H9 (cell line): ENCODE measurements at regions not wholly inside any gene's neighbourhood (a gene's known extent, or its start where the extent isn't known, plus 50 kb on each side); places are given as distances from the start of the nearest gene placed in this dataset.

Experiments used
- DNase-seq: peaks from one replicate; pipeline ENCODE4 v3.0.0-alpha.2; 2017
- H2AFZ ChIP-seq: one replicate; pipeline ENCODE4 v1.6.1; 2013; ENCODE audit warnings: mild to moderate bottlenecking, low read length, control low read depth, moderate library complexity
- H2AK5ac ChIP-seq: 2 replicates; pipeline ENCODE4 v1.6.1; 2013; ENCODE audit warnings: low read length, control low read depth, mixed read lengths; ENCODE audit not compliant: insufficient read length
- H2BK120ac ChIP-seq: one replicate; pipeline ENCODE4 v1.6.1; 2013; ENCODE audit warnings: low read depth, mild to moderate bottlenecking, low read length, control low read depth, inconsistent platforms; ENCODE audit not compliant: poor library complexity, severe bottlenecking
- H2BK12ac ChIP-seq: 2 replicates; pipeline ENCODE4 v1.6.1; 2013; ENCODE audit warnings: low read length, control low read depth, mixed read lengths, low read depth; ENCODE audit not compliant: insufficient read length
- H2BK15ac ChIP-seq: 2 replicates; pipeline ENCODE4 v1.6.1; 2013; ENCODE audit warnings: low read depth, low read length, control low read depth
- H2BK20ac ChIP-seq: one replicate; pipeline ENCODE4 v1.6.1; 2013; ENCODE audit warnings: low read depth, mild to moderate bottlenecking, low read length, control low read depth, inconsistent platforms; ENCODE audit not compliant: poor library complexity, severe bottlenecking
- H2BK5ac ChIP-seq: 2 replicates; pipeline ENCODE4 v1.6.1; 2013; ENCODE audit warnings: low read length, control low read depth, mixed read lengths; ENCODE audit not compliant: insufficient read length
- H3K14ac ChIP-seq: 2 replicates; pipeline ENCODE4 v1.6.1; 2013; ENCODE audit warnings: low read length, control low read depth; ENCODE audit not compliant: insufficient read depth
- H3K18ac ChIP-seq: 2 replicates; pipeline ENCODE4 v1.6.1; 2013; ENCODE audit warnings: low read depth, mild to moderate bottlenecking, mixed read lengths, low read length, control low read depth; ENCODE audit not compliant: insufficient read length
- H3K23ac ChIP-seq: 2 replicates; pipeline ENCODE4 v1.6.1; 2013; ENCODE audit warnings: low read length, control low read depth, mixed read lengths, low read depth; ENCODE audit not compliant: insufficient read length
- H3K23me2 ChIP-seq: 2 replicates; pipeline ENCODE4 v1.6.1; 2013; ENCODE audit warnings: low read depth, mild to moderate bottlenecking, mixed read lengths, low read length, control low read depth; ENCODE audit not compliant: insufficient read length, poor library complexity, severe bottlenecking
- H3K27ac ChIP-seq: 2 replicates; pipeline ENCODE4 v1.5.1; 2013; ENCODE audit warnings: low read length, control low read depth, mixed read lengths, low read depth; ENCODE audit not compliant: insufficient read length
- H3K27me3 ChIP-seq: 2 replicates; pipeline ENCODE4 v1.6.1; 2013; ENCODE audit warnings: low read length, control low read depth, inconsistent platforms; ENCODE audit not compliant: insufficient read depth
- H3K4ac ChIP-seq: 2 replicates; pipeline ENCODE4 v1.6.1; 2013; ENCODE audit warnings: low read depth, mild to moderate bottlenecking, control low read depth, inconsistent platforms, low read length, moderate library complexity
- H3K4me1 ChIP-seq: 2 replicates; pipeline ENCODE4 v1.6.1; 2013; ENCODE audit warnings: low read length, control low read depth, inconsistent platforms; ENCODE audit not compliant: insufficient read depth
- H3K4me2 ChIP-seq: 2 replicates; pipeline ENCODE4 v1.6.1; 2013; ENCODE audit warnings: low read length, control low read depth, mixed read lengths; ENCODE audit not compliant: insufficient read length, insufficient read depth
- H3K56ac ChIP-seq: 2 replicates; pipeline ENCODE4 v1.6.1; 2013; ENCODE audit warnings: low read depth, mild to moderate bottlenecking, mixed read lengths, low read length, control low read depth; ENCODE audit not compliant: insufficient read length
- H3K79me1 ChIP-seq: 2 replicates; pipeline ENCODE4 v1.6.1; 2013; ENCODE audit warnings: low read depth, mild to moderate bottlenecking, moderate library complexity, low read length, control low read depth, inconsistent platforms; ENCODE audit not compliant: insufficient read depth, poor library complexity, severe bottlenecking
- H3K79me2 ChIP-seq: 2 replicates; pipeline ENCODE4 v1.6.1; 2013; ENCODE audit warnings: low read length, control low read depth, inconsistent platforms; ENCODE audit not compliant: insufficient read depth
- H3K9ac ChIP-seq: 2 replicates; pipeline ENCODE4 v1.6.1; 2013; ENCODE audit warnings: low read length, control low read depth, mixed read lengths; ENCODE audit not compliant: insufficient read length; ENCODE audit errors: extremely low read depth
- H3K9me3 ChIP-seq: one replicate; pipeline ENCODE4 v1.6.1; 2013; ENCODE audit warnings: low read depth, low read length, inconsistent platforms; ENCODE audit not compliant: control insufficient read depth
- H3T11ph ChIP-seq: one replicate; pipeline ENCODE4 v1.6.1; 2013; ENCODE audit warnings: mild to moderate bottlenecking, low read length, control low read depth, inconsistent platforms
- H4K20me1 ChIP-seq: one replicate; pipeline ENCODE4 v1.6.1; 2013; ENCODE audit not compliant: control insufficient read depth, insufficient read length, insufficient read depth
- H4K5ac ChIP-seq: 2 replicates; pipeline ENCODE4 v1.6.1; 2013; ENCODE audit warnings: low read depth, mild to moderate bottlenecking, mixed read lengths, low read length, control low read depth; ENCODE audit not compliant: insufficient read length
- H4K8ac ChIP-seq: replicated peaks from 2 replicates; pipeline ENCODE4 v1.6.1; 2013; ENCODE audit warnings: low read length, control low read depth, mixed read lengths, low read depth; ENCODE audit not compliant: insufficient read length
- H4K91ac ChIP-seq: 2 replicates; pipeline ENCODE4 v1.6.1; 2013; ENCODE audit warnings: low read depth, mild to moderate bottlenecking, moderate library complexity, mixed read lengths, low read length, control low read depth; ENCODE audit not compliant: insufficient read length
- H3K27ac Mint-ChIP-seq, 3 experiments: 2 replicates in 2 of 3; 3 replicates in 1 of 3; pipeline ENCODE4 v1.8.0; 2020 to 2021; ENCODE audit warnings: mixed read lengths in 3 of 3, mild to moderate bottlenecking in 1 of 3, moderate library complexity in 1 of 3
- H3K27me3 Mint-ChIP-seq: 2 replicates; pipeline ENCODE4 v1.8.0; 2021; ENCODE audit warnings: low read depth, mild to moderate bottlenecking, moderate library complexity, mixed read lengths
- H3K36me3 Mint-ChIP-seq, 3 experiments: 2 replicates in 2 of 3; 3 replicates in 1 of 3; pipeline ENCODE4 v1.8.0; 2020 to 2021; ENCODE audit warnings: low read depth in 3 of 3, mixed read lengths in 3 of 3; ENCODE audit not compliant: insufficient read depth in 1 of 3
- H3K4me1 Mint-ChIP-seq, 2 experiments: 2 replicates each; pipeline ENCODE4 v1.8.0; 2020; ENCODE audit warnings: mixed read lengths in 2 of 2
- H3K4me3 Mint-ChIP-seq, 2 experiments: 2 replicates in 1 of 2; 3 replicates in 1 of 2; pipeline ENCODE4 v1.8.0; 2020 to 2021; ENCODE audit warnings: mild to moderate bottlenecking in 2 of 2, mixed read lengths in 2 of 2, moderate library complexity in 1 of 2
- H3K9me3 Mint-ChIP-seq, 2 experiments: 2 replicates in 1 of 2; 3 replicates in 1 of 2; pipeline ENCODE4 v1.8.0; 2020; ENCODE audit warnings: mild to moderate bottlenecking in 2 of 2, mixed read lengths in 2 of 2, moderate library complexity in 1 of 2
- WGBS: extraction: QIAGEN DNeasy Blood & Tissue Kit; methylation state at CpG from one replicate; pipeline ENCODE4 v1.1.7; 2013; ENCODE audit warnings: missing lambda C conversion rate, low lambda C conversion rate, mixed read lengths; ENCODE audit not compliant: insufficient read length; ENCODE audit errors: extremely low coverage; 5-methylcytosine and 5-hydroxymethylcytosine counted together
- TF ChIP-seq, protein P1 (sequence below): fragments of 200-600 bp; sonication (generic); conservative IDR thresholded peaks from 3 replicates; pipeline ENCODE4 v1.8.0; 2021; ENCODE audit warnings: antibody characterized with exemption, mild to moderate bottlenecking

DNA sequence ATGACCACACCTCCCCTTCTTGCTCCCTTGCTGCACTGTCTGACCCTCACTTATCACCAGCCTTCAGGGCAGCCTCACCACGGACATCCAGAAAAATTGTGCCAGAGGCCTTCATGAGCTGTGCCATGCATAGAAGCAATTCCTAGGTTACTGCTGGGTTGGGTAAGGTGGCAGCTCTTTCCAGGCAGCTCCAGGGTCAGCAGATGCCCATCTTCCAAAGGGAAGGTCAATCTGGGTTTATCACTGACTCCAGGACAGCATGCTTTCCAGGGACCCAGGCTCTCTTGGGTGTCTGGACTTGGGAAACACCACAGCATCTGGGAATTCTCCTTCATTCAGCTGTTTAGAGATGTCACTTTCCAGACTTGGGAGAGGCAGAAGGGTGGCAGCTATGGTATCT, 188.9 kb upstream of the CXCL12 start:
- Histone ChIP-seq H3K27ac (no peak overlapping the region), H3T11ph (no peak overlapping the region), H3K79me2 (no peaks in the 10 kb centered on the region), H3K4me2 (no peak overlapping the region), H3K9ac (no peak overlapping the region), H3K23ac (no peak overlapping the region), H3K23me2 (no peaks in the 10 kb centered on the region), H3K27me3 (no peaks in the 10 kb centered on the region), H2BK5ac (no peak overlapping the region), H2BK20ac (no peak overlapping the region), H3K9me3 (no peaks in the 10 kb centered on the region), H3K4me1 (no peaks in the 10 kb centered on the region), H2AFZ (no peak overlapping the region), H3K4ac (no peak overlapping the region), H2BK120ac (no peak overlapping the region), H4K5ac (no peak overlapping the region), H2AK5ac (no peak overlapping the region), H4K8ac (no peak overlapping the region), H2BK12ac (no peak overlapping the region), H3K14ac (no peak overlapping the region; the same call in 1 of the 2 replicates), H3K18ac (no peak overlapping the region), H2BK15ac (no peak overlapping the region), H4K91ac (no peak overlapping the region), H3K56ac (no peak overlapping the region), H4K20me1 (no peaks in the 10 kb centered on the region), H3K79me1 (no peaks in the 10 kb centered on the region)
- Mint-ChIP-seq H3K9me3 (no peaks in the 10 kb centered on the region; a peak in 1 of 5 replicates), H3K36me3 (no peaks in the 10 kb centered on the region), H3K4me1 (no peaks in the 10 kb centered on the region), H3K27me3 (peaks cover 3% of the 10 kb centered on the region; the same call in 1 of the 2 replicates), H3K27ac (no peak overlapping the region), H3K4me3 (no peak overlapping the region)
- TF ChIP-seq, protein P1, sequence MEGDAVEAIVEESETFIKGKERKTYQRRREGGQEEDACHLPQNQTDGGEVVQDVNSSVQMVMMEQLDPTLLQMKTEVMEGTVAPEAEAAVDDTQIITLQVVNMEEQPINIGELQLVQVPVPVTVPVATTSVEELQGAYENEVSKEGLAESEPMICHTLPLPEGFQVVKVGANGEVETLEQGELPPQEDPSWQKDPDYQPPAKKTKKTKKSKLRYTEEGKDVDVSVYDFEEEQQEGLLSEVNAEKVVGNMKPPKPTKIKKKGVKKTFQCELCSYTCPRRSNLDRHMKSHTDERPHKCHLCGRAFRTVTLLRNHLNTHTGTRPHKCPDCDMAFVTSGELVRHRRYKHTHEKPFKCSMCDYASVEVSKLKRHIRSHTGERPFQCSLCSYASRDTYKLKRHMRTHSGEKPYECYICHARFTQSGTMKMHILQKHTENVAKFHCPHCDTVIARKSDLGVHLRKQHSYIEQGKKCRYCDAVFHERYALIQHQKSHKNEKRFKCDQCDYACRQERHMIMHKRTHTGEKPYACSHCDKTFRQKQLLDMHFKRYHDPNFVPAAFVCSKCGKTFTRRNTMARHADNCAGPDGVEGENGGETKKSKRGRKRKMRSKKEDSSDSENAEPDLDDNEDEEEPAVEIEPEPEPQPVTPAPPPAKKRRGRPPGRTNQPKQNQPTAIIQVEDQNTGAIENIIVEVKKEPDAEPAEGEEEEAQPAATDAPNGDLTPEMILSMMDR = no peak
- WGBS = no CpG with 5 or more reads among the region's 1 CpG
- no peak for DNase-seq
